ENCODE measurements at regions not wholly inside any gene's neighbourhood (a gene's known extent, or its start where the extent isn't known, plus 50 kb on each side); places are given as distances from the start of the nearest gene placed in this dataset.

DNA sequence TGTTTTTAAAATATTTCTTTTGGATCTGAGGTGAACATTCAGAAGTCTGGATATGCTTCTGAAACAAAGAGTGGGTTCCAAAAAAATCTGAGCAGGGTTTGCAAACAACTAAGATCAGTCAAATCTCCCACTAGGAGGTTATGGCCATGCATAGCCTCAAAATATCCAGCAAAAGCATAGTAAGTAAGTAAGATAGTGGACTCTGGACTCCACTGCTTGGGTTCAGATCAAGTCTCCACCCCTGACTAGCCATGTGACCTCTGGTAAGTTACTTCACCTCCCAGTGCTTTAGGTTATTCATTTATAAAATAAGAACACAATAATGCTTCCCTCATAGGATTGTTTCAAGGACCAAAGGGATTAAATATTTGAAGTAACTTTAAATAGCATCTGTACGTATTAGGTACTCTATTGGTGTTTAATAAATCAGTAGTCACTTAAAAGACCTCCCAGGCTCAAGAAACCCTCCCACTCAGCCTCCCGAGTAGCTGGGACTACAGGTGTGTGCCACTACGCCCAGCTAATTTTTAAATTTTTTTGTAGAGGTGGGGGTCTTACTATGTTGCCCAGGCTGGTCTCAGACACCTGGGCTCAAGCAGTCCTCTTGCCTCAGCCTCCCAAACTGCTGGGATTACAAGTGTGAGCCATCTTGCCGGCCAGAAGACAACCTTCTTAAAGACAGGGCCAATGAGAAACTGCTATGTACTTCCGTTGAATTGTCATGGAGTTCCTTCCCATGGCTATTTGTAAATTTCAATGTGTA is 95.7 kb upstream of the SOX5 start:
- Mint-ChIP-seq H3K4me3 (no peak overlapping the region), H3K27me3 (no peaks in the 10 kb centered on the region), H3K27ac (no peak overlapping the region), H3K9me3 (ENCODE audit: insufficient read depth) (no peaks in the 10 kb centered on the region), H3K4me1 (peaks cover 6% of the 10 kb centered on the region)
- CTCF ChIA-PET = no interaction called here
- ATAC-seq (ENCODE audit: low read depth) (no peak), DNase-seq (no peak)
- Histone ChIP-seq H2AFZ (ENCODE audit: insufficient read depth, low read depth, low read length, poor library complexity, severe bottlenecking) (no peak overlapping the region), H3K4me2 (replicated peaks; ENCODE audit: low read depth, low read length, poor library complexity, severe bottlenecking) (no peak overlapping the region), H3K4me1 (ENCODE audit: control insufficient read depth in 2 of 2, insufficient read depth in 2 of 2, low read length in 2 of 2) (no peaks in the 10 kb centered on the region), H3K27me3 (replicated peaks in 1 of 4; ENCODE audit: control extremely low read depth in 1 of 4, control insufficient read depth in 3 of 4, insufficient read depth in 4 of 4, low read length in 3 of 4) (no peaks in the 10 kb centered on the region), H4K20me1 (ENCODE audit: control insufficient read depth, insufficient read depth, low read length, poor library complexity, severe bottlenecking) (no peaks in the 10 kb centered on the region), H3K27ac (ENCODE audit: low read length in 2 of 2) (no peak overlapping the region), H3K9ac (ENCODE audit: low read length) (no peak overlapping the region), H3K36me3 (replicated peaks in 1 of 2; ENCODE audit: control extremely low read depth in 1 of 2, control insufficient read depth in 1 of 2, extremely low read depth in 1 of 2, insufficient read depth in 2 of 2, low read length in 1 of 2) (no peaks in the 10 kb centered on the region), H3K79me2 (ENCODE audit: control insufficient read depth, insufficient read depth, low read length) (no peaks in the 10 kb centered on the region), H3K4me3 (ENCODE audit: control extremely low read depth in 1 of 5, extremely low read depth in 1 of 5, insufficient read depth in 1 of 5, low read depth in 2 of 5, low read length in 4 of 5) (no peak overlapping the region), H3K9me3 (ENCODE audit: control extremely low read depth in 1 of 3, control insufficient read depth in 2 of 3, insufficient read depth in 1 of 3, low read length in 2 of 3) (no peaks in the 10 kb centered on the region)
- no CpG with 5 or more reads among the region's 5 CpGs for WGBS (ENCODE audit: insufficient coverage)
- TF ChIP-seq EZH2 (IDR thresholded peaks at IDR 0.05; ENCODE audit: borderline replicate concordance, insufficient read depth, low read depth, low read length, poor library complexity, severe bottlenecking) (no peak), CTCF (IDR thresholded peaks at IDR 0.05) (no peak)
- POLR2A ChIA-PET = no interaction called here
- intact Hi-C loops (cut with micrococcal nuclease) = no loop called here

- Mint-ChIP-seq H3K4me1 (peaks cover 6% of the 10 kb centered on the region), H3K9me3 (ENCODE audit: insufficient read depth) (no peaks in the 10 kb centered on the region), H3K27me3 (no peaks in the 10 kb centered on the region), H3K4me3 (no peak overlapping the region), H3K27ac (no peak overlapping the region)
- Histone ChIP-seq H3K27me3 (replicated peaks in 1 of 4; ENCODE audit: control extremely low read depth in 1 of 4, control insufficient read depth in 3 of 4, insufficient read depth in 4 of 4, low read length in 3 of 4) (no peaks in the 10 kb centered on the region), H4K20me1 (ENCODE audit: control insufficient read depth, insufficient read depth, low read length, poor library complexity, severe bottlenecking) (no peaks in the 10 kb centered on the region), H3K4me1 (ENCODE audit: control insufficient read depth in 2 of 2, insufficient read depth in 2 of 2, low read length in 2 of 2) (no peaks in the 10 kb centered on the region), H3K9me3 (ENCODE audit: control extremely low read depth in 1 of 3, control insufficient read depth in 2 of 3, insufficient read depth in 1 of 3, low read length in 2 of 3) (no peaks in the 10 kb centered on the region), H3K9ac (ENCODE audit: low read length) (no peak overlapping the region), H3K79me2 (ENCODE audit: control insufficient read depth, insufficient read depth, low read length) (no peaks in the 10 kb centered on the region), H3K4me2 (replicated peaks; ENCODE audit: low read depth, low read length, poor library complexity, severe bottlenecking) (no peak overlapping the region), H3K27ac (ENCODE audit: low read length in 2 of 2) (no peak overlapping the region), H2AFZ (ENCODE audit: insufficient read depth, low read depth, low read length, poor library complexity, severe bottlenecking) (no peak overlapping the region), H3K4me3 (ENCODE audit: control extremely low read depth in 1 of 5, extremely low read depth in 1 of 5, insufficient read depth in 1 of 5, low read depth in 2 of 5, low read length in 4 of 5) (no peak overlapping the region), H3K36me3 (replicated peaks in 1 of 2; ENCODE audit: control extremely low read depth in 1 of 2, control insufficient read depth in 1 of 2, extremely low read depth in 1 of 2, insufficient read depth in 2 of 2, low read length in 1 of 2) (no peaks in the 10 kb centered on the region)
- TF ChIP-seq EZH2 (IDR thresholded peaks at IDR 0.05; ENCODE audit: borderline replicate concordance, insufficient read depth, low read depth, low read length, poor library complexity, severe bottlenecking) = no peak
- no peak for TF ChIP-seq CTCF (IDR thresholded peaks at IDR 0.05)
- DNase-seq (no peak), ATAC-seq (ENCODE audit: low read depth) (no peak)
- ChIA-PET CTCF (no interaction called here), POLR2A (no interaction called here)
- intact Hi-C loops (cut with micrococcal nuclease) = no loop called here
These were observed 93.2 kb upstream of the SOX5 start for GRCh38 chr12:24042651-24043050.
